HG02763 (cell line): ENCODE measurements at regions not wholly inside any gene's neighbourhood (a gene's known extent, or its start where the extent isn't known, plus 50 kb on each side); places are given as distances from the start of the nearest gene placed in this dataset.
"Not testable (repeated sequence)": the region's sequence is repeated elsewhere in the genome, so short reads cannot be mapped to it uniquely, and the experiment has no call there.

Experiments
- ATAC-seq: cut with Tn5 transposase; IDR thresholded peaks from one replicate; pipeline ENCODE4 v1.9.1; 2021; ENCODE audit warnings: mild to moderate bottlenecking, moderate library complexity; ENCODE audit not compliant: unreplicated experiment

- ATAC-seq, result no peak
These were observed 82.2 kb upstream of the GMDS start for GRCh38 chr6:2327591-2327990.

- ATAC-seq, result no peak
These were observed 79.0 kb upstream of the GMDS start for GRCh38 chr6:2324166-2324953.

- not testable (repeated sequence) for ATAC-seq
These were observed 72.1 kb upstream of the GMDS start for GRCh38 chr6:2317498-2317897.

GRCh38 chr6:2314641-2315040 lies 69.2 kb upstream of the GMDS start:
- ATAC-seq, result no peak

GRCh38 chr6:2310042-2310441 lies 64.6 kb upstream of the GMDS start:
- ATAC-seq, result no peak

DNA sequence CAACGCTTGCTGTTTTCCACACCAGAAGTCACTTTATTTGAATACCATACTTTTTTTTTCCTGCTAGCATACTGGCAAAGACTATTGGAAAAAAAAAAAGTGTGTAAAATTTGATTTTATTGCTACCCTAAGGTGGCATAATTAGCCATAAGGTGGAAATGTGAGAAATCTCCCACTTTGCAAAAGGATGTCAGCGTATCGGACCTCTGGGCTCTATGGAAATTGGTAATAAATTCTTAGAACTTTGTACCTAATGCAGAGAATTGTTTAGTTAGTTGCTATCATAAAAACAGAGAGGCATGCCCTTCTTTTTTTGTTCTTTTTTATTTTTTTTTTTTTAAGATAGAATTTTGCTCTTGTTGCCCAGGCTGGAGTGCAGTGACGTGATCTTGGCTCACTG lies 63.7 kb upstream of the GMDS start:
- no peak for ATAC-seq

DNA sequence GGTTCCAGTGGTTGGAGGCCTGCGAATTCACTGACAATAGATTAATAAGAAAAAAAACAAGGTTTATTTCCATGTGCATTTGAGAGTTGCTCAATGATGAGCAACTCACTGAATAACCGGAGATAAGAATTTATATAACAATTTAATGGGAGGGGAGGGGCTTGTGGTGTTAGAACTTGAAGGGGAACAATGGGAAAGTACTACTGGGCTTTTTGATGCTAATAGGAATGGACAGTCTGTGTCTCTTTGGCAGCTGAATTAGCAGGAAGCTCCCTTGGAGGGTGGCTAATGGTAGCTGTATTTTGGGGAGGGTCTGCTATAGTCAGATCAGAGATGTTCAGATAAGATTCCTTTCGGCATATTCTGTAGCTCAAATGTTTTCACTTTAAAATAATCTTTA lies 62.4 kb upstream of the GMDS start:
- no peak for ATAC-seq

- ATAC-seq, result no peak
These were observed 60.5 kb upstream of the GMDS start for GRCh38 chr6:2305951-2306350.

DNA sequence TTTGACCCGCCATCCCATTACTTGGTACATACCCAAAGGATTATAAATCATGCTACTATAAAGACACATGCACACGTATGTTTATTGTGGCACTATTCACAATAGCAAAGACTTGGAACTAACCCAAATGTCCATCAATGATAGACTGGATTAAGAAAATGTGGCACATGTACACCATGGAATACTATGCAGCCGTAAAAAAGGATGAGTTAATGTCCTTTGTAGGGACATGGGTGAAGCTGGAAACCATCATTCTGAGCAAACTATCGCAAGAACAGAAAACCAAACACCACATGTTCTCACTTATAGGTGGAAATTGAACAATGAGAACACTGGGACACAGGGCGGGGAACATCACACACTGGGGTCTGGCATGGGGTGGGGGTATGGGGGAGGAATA lies 57.1 kb upstream of the GMDS start:
- ATAC-seq, result not testable (repeated sequence)

GRCh38 chr6:2296781-2297180 lies 51.4 kb upstream of the GMDS start:
- no peak for ATAC-seq
